Breast epithelium (tissue), 4 donors: ENCODE measurements at regions not wholly inside any gene's neighbourhood (a gene's known extent, or its start where the extent isn't known, plus 50 kb on each side); places are given as distances from the start of the nearest gene placed in this dataset.

Source experiments
- DNase-seq, 2 donors: peaks; one replicate each; pipeline ENCODE4 v3.0.0-alpha.2; 2019; ENCODE audit warnings: low spot score in 2 of 2
- H3K27ac ChIP-seq, 2 donors: fragments of 200-600 bp; sonication (generic) in 1 of 2; one replicate each; pipeline ENCODE4 v1.5.1; 2016 to 2019; ENCODE audit warnings: mild to moderate bottlenecking in 1 of 2
- H3K27me3 ChIP-seq, 2 donors: fragments of 200-600 bp; sonication (generic) in 1 of 2; one replicate each; pipeline versions ENCODE4 v1.5.1 to v1.6.0; 2017 to 2019; ENCODE audit warnings: control low read depth in 1 of 2, mild to moderate bottlenecking in 1 of 2
- H3K36me3 ChIP-seq: fragments of 200-600 bp; one replicate; pipeline ENCODE4 v1.5.1; 2019
- H3K4me1 ChIP-seq, 2 donors: fragments of 200-600 bp; sonication (generic); one replicate each; pipeline ENCODE4 v1.5.1; 2016 to 2019; ENCODE audit warnings: control low read depth in 1 of 2
- H3K4me3 ChIP-seq, 3 donors: fragments of 200-600 bp; sonication (generic); 1 replicate in 2 of 3; 2 replicates in 1 of 3; pipeline ENCODE4 v1.5.1; 2016 to 2019; ENCODE audit warnings: mild to moderate bottlenecking in 3 of 3, moderate library complexity in 2 of 3
- H3K9me3 ChIP-seq, 2 donors: fragments of 200-600 bp; sonication (generic) in 1 of 2; one replicate each; pipeline ENCODE4 v1.5.1; 2016 to 2019; ENCODE audit warnings: control low read depth in 1 of 2
- CTCF ChIP-seq, 3 donors: fragments of 450-650 bp; IDR thresholded peaks; one replicate each; pipeline ENCODE4 v1.5.1; 2016 to 2017; ENCODE audit warnings: antibody characterized with exemption in 3 of 3, mild to moderate bottlenecking in 3 of 3, moderate library complexity in 3 of 3
- POLR2A ChIP-seq: fragments of 450-650 bp; IDR thresholded peaks from one replicate; pipeline ENCODE4 v1.6.1; 2016; ENCODE audit warnings: antibody characterized with exemption, mild to moderate bottlenecking, moderate library complexity
- POLR2AphosphoS5 ChIP-seq, 3 donors: sonication (generic); formaldehyde crosslinking; IDR thresholded peaks; one replicate each; pipeline ENCODE4 v1.6.1; 2017; ENCODE audit warnings: antibody characterized with exemption in 3 of 3
- intact Hi-C: fragments of 100-400 bp; cut with DNase I; formaldehyde crosslinking; loops from one replicate; pipeline ENCODE4 v1.15.1; 2023; ENCODE audit warnings: low total_unique reads

- no peak overlapping the region for H3K27ac ChIP-seq
- H3K4me3 ChIP-seq, result no peak overlapping the region
Measured at GRCh38 chr22:27697888-27698287, 103.7 kb downstream of the MN1 start.

More at GRCh38 chr22:27697888-27698287, 103.7 kb downstream of the MN1 start:
- Histone ChIP-seq H3K9me3 (peaks cover 4 to 12% of the 10 kb centered on the region in 2 donors), H3K27me3 (no peaks in the 10 kb centered on the region), H3K4me1 (no peaks in the 10 kb centered on the region), H3K36me3 (no peaks in the 10 kb centered on the region)
- TF ChIP-seq CTCF (IDR thresholded peaks at IDR 0.05), result no peak
- TF ChIP-seq POLR2A, result no peak
- no peak for TF ChIP-seq POLR2AphosphoS5 (IDR thresholded peaks at IDR 0.05)
- no peak for DNase-seq
- intact Hi-C loops, result no loop called here
